DMS53 (cell line): ENCODE measurements at regions not wholly inside any gene's neighbourhood (a gene's known extent, or its start where the extent isn't known, plus 50 kb on each side); places are given as distances from the start of the nearest gene placed in this dataset.

ENCODE experiments used
- DNase-seq: peaks from one replicate; lab custom pipeline; 2025; lab: John Stamatoyannopoulos, UW

GRCh38 chr11:93075782-93076181, 106.3 kb downstream of the MTNR1B start:
- no peak for DNase-seq

- DNase-seq, result peak; percentile 83
Measured at GRCh38 chr11:93080146-93080759, 110.8 kb downstream of the MTNR1B start.

GRCh38 chr11:93081694-93082093, 112.2 kb downstream of the MTNR1B start:
- no peak for DNase-seq

- DNase-seq, result no peak
Measured at GRCh38 chr11:93082900-93083299, 113.4 kb downstream of the MTNR1B start.

- DNase-seq, result no peak
Measured at GRCh38 chr11:93084727-93085505, 112.9 kb downstream of the SLC36A4 start.

- peak; percentile 81 for DNase-seq
Measured at GRCh38 chr11:93089474-93090102, 108.2 kb downstream of the SLC36A4 start.
